H7 (cell line): ENCODE measurements at regions not wholly inside any gene's neighbourhood (a gene's known extent, or its start where the extent isn't known, plus 50 kb on each side); places are given as distances from the start of the nearest gene placed in this dataset.
"Not testable (repeated sequence)": the region's sequence is repeated elsewhere in the genome, so short reads cannot be mapped to it uniquely, and the experiment has no call there.

Experiments used
- DNase-seq: peaks from one replicate; pipeline ENCODE4 v3.0.0; 2012
- H3K27me3 ChIP-seq: 2 replicates; pipeline ENCODE4 v1.6.0; 2011; ENCODE audit warnings: mild to moderate bottlenecking, low read length; ENCODE audit not compliant: control insufficient read depth, insufficient read depth
- H3K36me3 ChIP-seq: replicated peaks from 2 replicates; pipeline ENCODE4 v1.5.1; 2011; ENCODE audit warnings: low read length; ENCODE audit not compliant: control insufficient read depth, insufficient read depth
- H3K4me3 ChIP-seq: 2 replicates; pipeline ENCODE4 v1.5.1; 2011; ENCODE audit warnings: low read depth, mild to moderate bottlenecking, control low read depth, low read length, moderate library complexity; ENCODE audit not compliant: insufficient read depth

DNA sequence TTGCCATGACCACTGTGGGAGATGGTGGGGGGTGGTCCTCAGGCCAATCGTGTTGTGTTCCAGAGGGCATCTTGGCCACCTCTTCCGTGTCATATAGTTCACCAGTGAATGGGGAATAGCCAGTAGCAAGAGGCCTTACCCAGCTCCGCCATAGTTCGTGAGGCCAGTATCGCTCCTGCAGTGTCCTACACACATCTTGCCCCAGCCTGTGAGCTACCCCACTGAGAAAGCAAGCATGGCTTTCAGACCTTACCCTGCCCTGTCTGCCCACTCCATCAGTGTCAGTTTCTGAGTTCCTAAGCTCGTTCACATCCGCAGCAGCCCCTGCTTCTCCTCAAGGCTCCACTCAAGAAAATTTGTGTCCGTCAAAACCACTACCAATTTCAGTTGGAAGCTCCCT is 586.0 kb upstream of the PABPC5 start:
- H3K4me3 ChIP-seq, H3K27me3 ChIP-seq, H3K36me3 ChIP-seq: not testable (repeated sequence)

DNA sequence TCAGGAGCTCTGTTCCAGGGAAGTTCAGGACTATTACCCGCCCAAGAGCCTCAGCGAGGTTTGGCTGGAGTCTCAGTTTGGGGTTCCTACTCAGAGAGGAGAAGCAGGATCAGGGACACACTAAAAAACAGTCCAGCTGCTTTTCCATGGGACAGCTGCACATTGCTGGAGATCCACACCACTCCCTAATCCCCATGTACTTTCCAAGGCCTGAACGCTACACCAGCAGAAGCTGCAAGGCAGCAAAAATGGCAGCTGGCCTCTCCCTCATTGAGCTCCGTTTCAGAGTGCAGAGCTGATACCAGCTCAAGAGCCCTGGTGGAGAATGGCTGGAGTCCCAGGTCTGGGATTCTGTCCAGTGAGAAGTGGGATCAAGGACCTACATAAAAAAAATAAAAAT is 551.2 kb upstream of the PABPC5 start:
- DNase-seq, result no peak
- H3K4me3 ChIP-seq, result no peak overlapping the region
- no peaks in the 10 kb centered on the region for H3K27me3 ChIP-seq
- H3K36me3 ChIP-seq, result no peaks in the 10 kb centered on the region

More for the DNA sequence above, 586.0 kb upstream of the PABPC5 start:
- DNase-seq, result not testable (repeated sequence)

DNA sequence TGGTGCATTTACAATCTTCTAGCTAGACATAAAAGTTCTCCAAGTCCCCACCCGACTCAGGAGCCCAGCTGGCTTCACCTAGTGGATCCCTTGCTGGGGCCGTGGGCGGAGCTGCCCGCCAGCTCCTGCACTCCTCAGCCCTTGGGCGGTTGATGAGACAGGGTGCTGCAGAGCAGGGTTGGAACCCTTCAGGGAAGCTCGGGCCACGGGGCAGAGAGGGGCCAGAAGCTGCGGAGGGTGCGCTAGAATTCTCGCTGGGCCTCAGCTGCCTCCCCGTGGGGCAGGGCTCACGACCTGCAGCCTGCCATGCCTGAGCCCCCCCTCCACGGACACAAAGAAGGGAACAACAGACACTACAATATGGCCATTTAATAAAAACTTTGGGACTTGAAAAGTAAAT is 519.8 kb upstream of the PABPC5 start:
- not testable (repeated sequence) for H3K27me3 ChIP-seq, H3K36me3 ChIP-seq, H3K4me3 ChIP-seq, DNase-seq

- not testable (repeated sequence) for H3K36me3 ChIP-seq, DNase-seq, H3K27me3 ChIP-seq, H3K4me3 ChIP-seq
These were observed 487.8 kb upstream of the PABPC5 start for GRCh38 chrX:90946870-90947269.

DNA sequence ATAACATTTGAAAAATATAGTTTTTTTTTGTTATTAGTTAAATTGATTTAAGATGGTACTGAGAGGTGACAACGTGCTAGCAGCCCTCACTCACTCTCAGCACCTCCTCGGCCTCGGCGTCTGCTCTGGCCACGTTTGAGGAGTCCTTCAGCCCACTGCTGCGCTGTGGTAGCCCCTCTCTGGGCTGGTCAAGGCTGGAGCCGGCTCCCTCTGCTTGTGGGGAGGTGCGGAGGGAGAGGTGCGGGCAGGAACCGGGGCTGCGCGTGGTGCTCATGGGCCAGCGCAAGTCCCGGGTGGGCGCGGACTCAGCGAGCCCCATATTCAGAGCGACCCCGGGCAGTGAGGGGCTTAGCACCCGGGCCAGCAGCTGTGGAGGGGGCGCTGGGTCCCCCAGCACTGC is 439.4 kb upstream of the PABPC5 start:
- not testable (repeated sequence) for H3K27me3 ChIP-seq, DNase-seq, H3K36me3 ChIP-seq, H3K4me3 ChIP-seq

- not testable (repeated sequence) for H3K36me3 ChIP-seq, H3K4me3 ChIP-seq, H3K27me3 ChIP-seq
- peak; percentile 1 for DNase-seq
These were observed 416.5 kb upstream of the PABPC5 start for GRCh38 chrX:91018111-91018510.

DNA sequence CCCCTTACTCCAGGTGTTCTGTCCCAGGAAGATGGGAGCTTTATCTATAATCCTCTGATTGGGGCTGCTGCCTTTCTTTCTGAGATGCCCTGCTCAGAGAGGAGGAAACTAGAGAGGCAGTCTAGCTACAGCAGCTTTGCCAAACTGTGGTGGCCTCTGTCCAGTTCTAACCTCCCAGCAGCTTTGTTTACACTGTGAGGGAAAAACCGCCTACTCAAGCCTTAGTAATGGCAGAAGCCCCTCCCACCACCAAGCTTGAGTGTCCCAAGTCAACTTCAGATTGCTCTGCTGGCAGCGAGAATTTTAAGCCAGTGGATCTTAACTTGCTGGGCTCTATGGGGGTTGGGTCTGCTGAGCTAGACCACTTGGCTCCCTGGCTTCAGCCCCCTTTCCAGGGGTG is 394.9 kb upstream of the PABPC5 start:
- no peak overlapping the region for H3K4me3 ChIP-seq
- no peaks in the 10 kb centered on the region for H3K36me3 ChIP-seq
- H3K27me3 ChIP-seq, result no peaks in the 10 kb centered on the region
- no peak for DNase-seq

- no peaks in the 10 kb centered on the region for H3K27me3 ChIP-seq
- H3K36me3 ChIP-seq, result no peaks in the 10 kb centered on the region
- no peak overlapping the region for H3K4me3 ChIP-seq
- DNase-seq, result no peak
These were observed 368.5 kb upstream of the PABPC5 start for GRCh38 chrX:91066104-91066503.

DNA sequence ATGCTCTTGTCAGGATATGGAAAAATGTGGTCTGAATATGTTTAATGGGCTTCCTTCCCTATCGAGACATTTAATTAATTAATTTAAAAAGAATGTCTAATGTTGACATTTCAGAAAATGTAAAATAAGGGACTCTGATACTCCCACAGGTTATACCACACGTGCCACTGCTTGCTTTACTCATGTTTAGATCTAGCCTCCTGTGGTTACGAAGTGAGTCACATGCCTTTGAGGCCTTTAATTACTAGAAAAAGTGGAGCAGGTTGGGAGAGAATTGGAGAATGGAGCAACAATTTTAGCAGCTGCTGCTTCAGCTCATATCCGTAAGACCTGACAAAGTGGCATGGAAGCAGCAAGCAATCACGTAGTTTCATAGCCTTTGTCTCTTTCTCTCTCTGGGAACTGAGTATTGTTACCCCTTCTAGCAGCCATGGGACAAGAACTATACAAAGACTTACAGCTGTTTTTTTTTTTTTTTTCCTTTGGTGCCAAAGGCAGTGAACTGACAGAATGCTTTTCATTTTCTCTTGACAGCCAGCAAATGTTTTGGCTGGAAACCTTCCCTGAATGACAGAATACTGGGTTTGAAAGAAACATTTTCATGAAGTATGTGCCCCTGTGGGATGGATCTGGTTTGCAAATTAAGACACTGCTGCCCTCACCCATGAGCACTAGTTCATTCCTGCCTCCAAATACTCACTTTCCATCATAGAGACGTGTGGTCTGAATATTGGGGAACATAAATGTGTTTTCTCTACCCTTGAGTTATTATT is 355.1 kb upstream of the PABPC5 start:
- Histone ChIP-seq H3K36me3 (no peaks in the 10 kb centered on the region), H3K27me3 (no peaks in the 10 kb centered on the region), H3K4me3 (no peak overlapping the region)
- no peak for DNase-seq

- H3K4me3 ChIP-seq, result no peak overlapping the region
- no peak for DNase-seq
- H3K36me3 ChIP-seq, result no peaks in the 10 kb centered on the region
- no peaks in the 10 kb centered on the region for H3K27me3 ChIP-seq
These were observed 353.8 kb upstream of the PABPC5 start for GRCh38 chrX:91080822-91081221.

- no peak for DNase-seq
- H3K36me3 ChIP-seq, result no peaks in the 10 kb centered on the region
- H3K4me3 ChIP-seq, result no peak overlapping the region
- no peaks in the 10 kb centered on the region for H3K27me3 ChIP-seq
These were observed 352.8 kb upstream of the PABPC5 start for GRCh38 chrX:91081873-91082272.

- no peak for DNase-seq
- H3K4me3 ChIP-seq, result no peak overlapping the region
- no peaks in the 10 kb centered on the region for H3K27me3 ChIP-seq
- no peaks in the 10 kb centered on the region for H3K36me3 ChIP-seq
These were observed 325.9 kb upstream of the PABPC5 start for GRCh38 chrX:91108761-91109160.

- H3K4me3 ChIP-seq, result no peak overlapping the region
- H3K27me3 ChIP-seq, result no peaks in the 10 kb centered on the region
- no peaks in the 10 kb centered on the region for H3K36me3 ChIP-seq
- DNase-seq, result no peak
These were observed 312.4 kb upstream of the PABPC5 start for GRCh38 chrX:91122151-91122694.

DNA sequence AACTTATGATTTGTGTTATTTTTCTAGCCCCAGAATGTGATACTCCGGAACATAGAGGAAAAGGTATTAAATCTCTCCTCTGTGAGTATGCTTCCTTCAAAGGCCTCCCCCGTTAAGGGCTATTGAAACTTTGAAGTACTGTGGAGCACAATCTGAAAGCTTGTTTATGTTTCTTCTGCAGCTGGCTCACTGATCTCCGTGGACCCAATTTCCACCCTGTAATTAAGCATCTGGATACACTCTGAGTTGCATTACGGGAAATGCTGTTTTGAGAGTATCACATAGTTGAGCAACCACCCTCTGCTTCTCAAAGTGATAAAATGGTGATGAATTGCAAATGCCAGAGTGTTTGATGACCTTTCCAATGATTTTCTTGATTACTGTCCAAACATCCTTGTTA is 296.8 kb upstream of the PABPC5 start:
- no peak for DNase-seq
- Histone ChIP-seq H3K36me3 (no peaks in the 10 kb centered on the region), H3K4me3 (no peak overlapping the region), H3K27me3 (no peaks in the 10 kb centered on the region)
